Fibroblast of pulmonary artery (primary cell): ENCODE measurements at regions not wholly inside any gene's neighbourhood (a gene's known extent, or its start where the extent isn't known, plus 50 kb on each side); places are given as distances from the start of the nearest gene placed in this dataset.
"Not testable (repeated sequence)": the region's sequence is repeated elsewhere in the genome, so short reads cannot be mapped to it uniquely, and the experiment has no call there.

ENCODE experiments used
- DNase-seq: peaks from one replicate; pipeline ENCODE4 v3.0.0-alpha.2; 2010; ENCODE audit warnings: low read depth
- H3K4me3 ChIP-seq: replicated peaks from 2 replicates; pipeline ENCODE4 v1.5.1; 2011; ENCODE audit warnings: low read depth, mild to moderate bottlenecking, control low read depth, low read length, moderate library complexity
- TF ChIP-seq, protein P1 (sequence below): IDR thresholded peaks from 2 replicates; pipeline ENCODE4 v1.5.1; 2011; ENCODE audit warnings: mild to moderate bottlenecking, control low read depth, low read length, inconsistent platforms; ENCODE audit errors: missing control alignments

DNA sequence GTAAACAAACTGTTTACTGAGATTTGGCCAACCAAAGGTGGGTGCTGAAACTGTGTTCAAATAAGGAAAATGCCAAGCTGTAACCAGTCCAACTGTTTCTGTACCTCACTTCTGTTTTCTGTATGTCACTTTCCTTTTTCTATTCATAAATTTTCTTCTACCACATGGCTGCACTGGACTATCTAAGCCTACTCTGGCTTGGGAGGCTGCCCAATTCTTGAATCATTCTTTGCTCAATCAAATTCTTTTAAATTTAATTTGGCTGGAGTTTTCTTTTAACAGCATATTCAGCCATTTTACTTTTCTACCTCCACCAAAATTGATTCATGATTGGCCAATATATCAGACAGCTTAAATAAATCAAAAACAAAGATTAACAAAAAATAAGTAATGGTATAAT lies 1575.5 kb upstream of the SPRY2 start:
- H3K4me3 ChIP-seq, result no peak overlapping the region
- TF ChIP-seq, protein P1, sequence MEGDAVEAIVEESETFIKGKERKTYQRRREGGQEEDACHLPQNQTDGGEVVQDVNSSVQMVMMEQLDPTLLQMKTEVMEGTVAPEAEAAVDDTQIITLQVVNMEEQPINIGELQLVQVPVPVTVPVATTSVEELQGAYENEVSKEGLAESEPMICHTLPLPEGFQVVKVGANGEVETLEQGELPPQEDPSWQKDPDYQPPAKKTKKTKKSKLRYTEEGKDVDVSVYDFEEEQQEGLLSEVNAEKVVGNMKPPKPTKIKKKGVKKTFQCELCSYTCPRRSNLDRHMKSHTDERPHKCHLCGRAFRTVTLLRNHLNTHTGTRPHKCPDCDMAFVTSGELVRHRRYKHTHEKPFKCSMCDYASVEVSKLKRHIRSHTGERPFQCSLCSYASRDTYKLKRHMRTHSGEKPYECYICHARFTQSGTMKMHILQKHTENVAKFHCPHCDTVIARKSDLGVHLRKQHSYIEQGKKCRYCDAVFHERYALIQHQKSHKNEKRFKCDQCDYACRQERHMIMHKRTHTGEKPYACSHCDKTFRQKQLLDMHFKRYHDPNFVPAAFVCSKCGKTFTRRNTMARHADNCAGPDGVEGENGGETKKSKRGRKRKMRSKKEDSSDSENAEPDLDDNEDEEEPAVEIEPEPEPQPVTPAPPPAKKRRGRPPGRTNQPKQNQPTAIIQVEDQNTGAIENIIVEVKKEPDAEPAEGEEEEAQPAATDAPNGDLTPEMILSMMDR, result no peak
- DNase-seq, result no peak

DNA sequence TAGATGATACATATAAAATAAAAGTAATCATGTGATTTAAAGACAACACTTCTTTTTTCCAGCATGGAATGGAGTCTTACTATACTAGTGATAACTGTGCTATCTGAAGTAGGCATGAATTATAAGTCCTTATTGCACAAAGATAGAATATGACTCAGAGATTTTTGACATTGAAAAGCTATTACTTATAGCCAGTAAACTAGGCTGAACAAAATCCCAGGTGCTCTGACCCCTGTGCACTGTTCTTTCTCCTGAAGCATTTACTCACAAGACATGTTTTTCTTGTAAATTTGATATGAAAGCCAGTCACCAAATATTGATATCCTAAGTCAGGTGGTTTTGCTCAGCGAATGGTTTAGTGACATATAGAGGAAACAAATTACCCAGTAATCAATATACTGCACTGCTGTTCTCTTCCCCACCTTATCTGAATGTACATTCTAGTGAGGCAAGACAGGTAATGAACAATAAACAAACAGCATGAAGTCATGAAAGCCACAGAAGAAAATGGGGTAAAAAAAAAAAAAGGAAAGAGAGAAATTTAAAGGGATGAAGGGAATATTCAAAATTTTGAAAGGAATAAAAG lies 1567.0 kb upstream of the SPRY2 start:
- no peak overlapping the region for H3K4me3 ChIP-seq
- DNase-seq, result no peak
- TF ChIP-seq, protein P1, result no peak

DNA sequence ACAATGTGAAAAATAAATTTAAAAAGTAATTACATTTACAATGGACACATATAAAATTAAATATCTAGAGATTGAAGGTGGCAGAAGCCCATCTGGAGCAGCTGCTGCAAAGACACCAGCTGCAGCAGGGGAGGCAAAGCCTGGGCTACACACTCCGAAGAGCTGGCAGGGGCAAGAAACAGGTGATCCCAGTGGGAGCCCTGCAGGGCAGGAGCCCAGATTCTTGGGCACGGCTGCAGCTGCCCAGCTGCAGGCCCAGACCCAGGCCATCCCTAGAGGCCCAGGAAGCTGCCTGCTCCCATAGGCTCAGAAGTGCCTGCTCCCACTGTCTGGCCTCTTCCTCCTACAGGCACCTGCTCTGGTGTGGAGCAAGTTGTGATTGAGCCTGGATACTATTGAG lies 1547.9 kb upstream of the SPRY2 start:
- DNase-seq, result no peak
- TF ChIP-seq, protein P1, result no peak
- no peak overlapping the region for H3K4me3 ChIP-seq

DNA sequence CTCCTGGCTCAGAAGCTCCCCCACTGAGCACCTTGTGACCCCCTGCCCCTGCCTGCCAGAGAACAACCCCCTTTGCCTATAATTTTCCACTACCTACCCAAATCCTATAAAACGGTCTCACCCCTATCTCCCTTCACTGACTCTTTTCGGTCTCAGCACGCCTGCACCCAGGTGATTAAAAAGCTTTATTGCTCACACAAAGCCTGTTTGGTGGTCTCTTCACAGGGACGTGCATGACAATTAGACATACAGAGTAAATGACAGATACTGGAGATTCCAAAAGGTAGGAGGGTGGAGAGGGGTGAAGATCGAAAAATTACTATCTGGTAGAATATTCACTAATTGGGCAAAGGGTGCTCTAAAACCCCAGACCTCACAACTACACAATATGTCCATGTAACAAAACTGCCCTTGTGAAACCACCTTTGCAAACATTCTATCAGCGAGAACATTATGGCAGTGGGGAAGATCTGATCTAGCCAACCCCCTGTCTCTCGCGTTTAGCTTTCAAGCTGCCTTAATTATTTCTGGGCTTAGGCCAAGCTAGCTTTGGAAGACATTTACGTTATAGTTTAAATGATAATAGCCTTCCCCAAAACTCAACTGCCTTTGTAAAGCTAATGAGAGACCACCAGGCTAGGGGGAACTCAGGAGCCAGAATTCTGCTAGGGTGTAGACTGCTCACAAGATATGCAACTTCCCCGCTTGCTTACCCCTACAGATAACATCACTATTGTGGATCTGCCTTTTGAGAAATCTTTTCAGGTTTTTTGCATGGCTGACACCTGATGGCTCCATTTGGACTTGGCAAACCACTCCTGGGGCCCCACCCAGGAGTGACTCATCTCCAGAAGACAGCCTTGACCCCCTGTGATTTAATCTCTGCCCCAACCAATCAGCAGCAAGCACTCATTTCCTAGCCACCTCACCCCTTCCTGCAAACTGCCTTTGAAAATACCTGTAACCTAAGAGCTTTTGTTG lies 1534.0 kb upstream of the SPRY2 start:
- TF ChIP-seq, protein P1, result no peak
- H3K4me3 ChIP-seq, result no peak overlapping the region
- DNase-seq, result no peak

DNA sequence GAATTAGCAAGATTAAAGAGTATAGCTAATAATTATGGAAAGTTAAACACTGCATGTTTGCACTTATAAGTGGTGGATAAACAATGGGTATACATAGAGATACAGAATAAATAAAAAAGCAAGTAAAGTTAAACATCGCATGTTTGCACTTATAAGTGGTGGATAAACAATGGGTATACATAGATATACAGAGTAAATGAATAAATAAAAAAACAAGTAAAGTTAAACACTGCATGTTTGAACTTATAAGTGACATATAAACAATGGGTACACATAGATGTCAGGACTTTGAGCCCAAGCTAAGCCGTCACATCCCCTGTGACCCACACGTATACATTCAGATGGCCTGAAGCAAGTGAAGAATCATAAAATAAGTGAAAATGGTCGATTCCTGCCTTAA lies 1533.3 kb upstream of the SPRY2 start:
- DNase-seq, result no peak
- H3K4me3 ChIP-seq, result no peak overlapping the region
- TF ChIP-seq, protein P1, result no peak

DNA sequence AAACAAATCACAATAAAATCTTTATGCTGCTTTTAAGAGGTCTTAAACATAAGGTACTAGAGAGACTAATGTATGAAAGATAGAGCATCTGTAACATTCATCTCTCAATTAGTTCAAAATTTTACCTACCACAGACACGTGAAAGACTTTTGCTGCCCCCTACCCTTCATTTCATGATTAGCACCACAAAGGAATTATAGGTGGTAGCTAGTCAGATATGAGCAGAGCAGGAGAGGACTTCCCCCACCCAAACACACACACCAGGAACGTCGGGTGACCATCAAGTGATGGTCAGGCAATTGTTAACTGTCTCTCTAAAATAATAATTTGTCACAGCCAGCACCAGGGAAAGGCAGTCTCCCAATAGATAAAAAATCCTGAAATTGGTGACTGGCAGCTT lies 1531.7 kb upstream of the SPRY2 start:
- DNase-seq, result no peak
- H3K4me3 ChIP-seq, result no peak overlapping the region
- TF ChIP-seq, protein P1, result no peak

DNA sequence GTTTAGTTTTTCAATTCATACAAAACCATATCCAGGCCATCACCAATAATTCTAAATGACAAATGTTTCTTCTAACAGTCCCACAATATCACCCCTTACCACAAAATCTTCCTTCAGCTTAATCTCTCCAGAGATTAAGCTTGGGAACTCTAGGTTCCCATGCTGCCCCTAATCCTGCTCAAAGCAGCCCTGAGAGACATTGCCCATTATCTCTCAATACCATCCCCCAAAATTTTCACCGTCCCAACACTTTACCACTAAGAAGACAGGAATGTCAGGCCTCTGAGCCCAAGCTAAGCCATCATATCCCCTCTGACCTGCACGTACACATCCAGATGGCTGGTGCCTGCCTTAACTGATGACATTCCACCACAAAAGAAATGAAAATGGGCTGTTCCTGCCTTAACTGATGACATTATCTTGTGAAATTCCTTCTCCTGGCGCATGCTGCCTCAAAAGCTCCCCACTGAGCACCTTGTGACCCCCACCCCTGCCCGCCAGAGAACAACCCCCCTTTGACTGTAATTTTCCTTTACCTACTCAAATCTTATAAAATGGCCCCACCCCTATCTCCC lies 1530.9 kb upstream of the SPRY2 start:
- not testable (repeated sequence) for DNase-seq, H3K4me3 ChIP-seq
